Activated T-cell treated with anti-CD3 and anti-CD28 coated beads for 1 hour (primary cell): ENCODE measurements at regions not wholly inside any gene's neighbourhood (a gene's known extent, or its start where the extent isn't known, plus 50 kb on each side); places are given as distances from the start of the nearest gene placed in this dataset.

Experiments
- DNase-seq: peaks from one replicate; pipeline ENCODE4 v3.0.0-alpha.2; 2020; ENCODE audit warnings: low read depth

DNA sequence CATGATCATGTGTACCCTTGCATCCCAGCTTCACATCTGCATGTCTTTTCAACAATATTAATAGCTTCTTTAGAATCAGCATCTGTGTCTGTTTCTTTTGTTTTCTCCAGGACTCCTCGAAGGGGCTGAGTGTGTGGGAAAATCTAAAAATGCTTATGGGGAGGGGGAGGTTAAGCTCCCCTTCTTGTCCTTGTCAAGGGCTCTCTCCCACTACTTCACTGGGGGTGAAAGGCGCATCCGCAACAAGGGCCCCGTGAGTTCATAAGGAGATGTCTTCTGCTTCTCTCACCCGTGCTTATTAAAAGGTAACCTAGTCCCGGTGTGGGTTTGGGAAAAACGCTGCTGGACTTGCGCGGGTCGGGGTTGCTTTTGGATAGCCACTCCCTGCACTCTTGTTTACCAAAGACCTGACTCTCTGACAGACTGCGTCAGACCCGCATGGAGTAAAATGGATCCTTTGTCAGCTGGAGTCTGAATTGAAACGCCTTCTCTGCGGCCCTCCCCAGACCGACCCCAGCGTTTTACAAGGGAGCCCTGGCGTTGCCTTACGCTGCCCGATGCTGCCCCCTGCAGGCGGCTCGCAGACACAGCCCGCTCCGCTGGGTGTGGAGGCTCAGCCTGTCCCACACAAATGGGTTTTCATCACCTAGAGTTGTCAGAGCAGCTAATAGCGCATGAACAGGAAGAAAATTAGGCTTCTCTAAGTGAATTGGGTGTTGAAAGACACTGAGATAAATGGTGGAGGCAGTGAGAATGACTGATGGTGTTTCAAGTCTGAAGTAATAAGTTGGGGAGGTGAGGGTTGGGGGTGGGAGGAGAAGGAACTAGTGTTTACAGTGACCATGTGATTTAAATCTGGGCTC is 53.8 kb downstream of the IER5 start:
- DNase-seq, result peak; percentile 85

- DNase-seq, result no peak
Measured at GRCh38 chr1:181143102-181143859, 54.8 kb downstream of the IER5 start.

GRCh38 chr1:181144238-181144637 is 55.7 kb downstream of the IER5 start:
- no peak for DNase-seq

DNA sequence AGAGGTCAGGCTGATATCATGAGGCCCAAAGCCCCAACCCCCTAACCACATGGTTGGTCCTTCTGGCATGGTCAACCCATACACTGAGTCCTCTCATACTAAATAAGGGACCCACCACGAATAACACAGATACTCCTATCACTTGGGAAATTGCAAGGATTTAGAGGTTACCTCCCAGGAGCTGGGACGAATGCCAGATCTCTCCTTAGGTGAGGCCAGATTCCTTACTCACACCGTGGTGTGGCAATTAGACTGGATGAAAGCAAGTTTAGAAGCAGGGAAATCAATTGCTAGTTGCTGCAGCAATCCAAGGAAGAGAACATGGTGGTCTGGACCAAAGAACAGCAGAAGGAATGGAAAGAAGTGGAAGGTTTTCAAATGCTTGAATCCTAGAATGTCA is 60.1 kb downstream of the IER5 start:
- DNase-seq, result no peak

DNA sequence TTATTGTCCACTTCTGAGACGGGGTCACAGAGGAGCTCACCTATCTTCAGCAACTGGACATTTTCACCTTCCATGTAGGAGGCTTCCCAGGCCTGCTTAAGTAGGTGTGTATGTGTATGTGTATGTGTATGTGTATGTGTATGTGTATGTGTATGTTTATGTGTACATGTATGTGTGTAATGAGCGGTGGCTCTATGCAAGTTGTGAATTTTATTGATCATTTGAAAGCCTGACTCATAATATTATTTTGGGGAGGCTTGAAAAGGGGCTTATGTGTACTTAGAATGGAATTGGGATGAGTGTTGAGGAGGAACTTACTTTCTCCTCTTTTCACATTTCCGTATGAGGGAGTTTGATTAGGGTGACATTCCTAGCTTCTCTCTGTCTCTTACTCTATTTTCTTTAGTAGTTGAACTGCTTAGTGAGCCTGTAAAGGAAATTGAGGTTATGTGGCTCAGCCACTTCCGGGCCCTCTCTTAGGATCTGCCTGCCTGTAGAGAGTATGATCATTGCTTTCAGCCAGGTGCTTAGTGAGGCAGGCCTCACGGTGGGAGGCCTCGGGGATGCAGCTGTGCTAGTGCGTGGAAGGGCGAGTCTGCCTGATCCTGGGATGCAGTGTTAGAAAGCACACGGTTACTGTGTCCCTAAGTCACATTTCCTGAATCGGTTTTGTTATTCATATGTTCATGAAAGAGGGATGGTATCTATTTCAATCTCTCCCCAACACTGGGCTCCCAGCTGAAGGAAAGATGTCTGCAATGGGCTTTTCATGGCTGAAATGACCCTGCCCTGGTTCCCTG is 61.0 kb downstream of the IER5 start:
- peak; percentile 45 for DNase-seq

DNA sequence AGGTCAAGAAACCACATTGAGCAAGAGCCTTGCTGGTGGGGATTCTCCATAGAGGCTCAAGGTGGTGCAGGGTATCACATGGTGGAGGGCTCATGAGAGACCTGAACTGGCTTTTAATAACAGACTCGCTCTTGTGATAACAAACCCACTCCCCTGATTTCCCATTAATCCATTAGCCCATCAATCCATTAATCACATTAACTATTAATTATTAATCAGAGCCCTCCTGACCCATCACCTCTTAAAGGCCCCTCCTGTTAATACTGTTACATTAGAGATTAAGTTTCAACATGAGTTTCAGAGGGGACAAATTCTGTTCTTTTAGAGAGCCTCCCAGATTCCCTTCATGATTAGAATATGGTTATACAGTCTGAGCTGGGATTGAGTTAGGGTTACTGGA is 61.8 kb downstream of the IER5 start:
- no peak for DNase-seq

DNA sequence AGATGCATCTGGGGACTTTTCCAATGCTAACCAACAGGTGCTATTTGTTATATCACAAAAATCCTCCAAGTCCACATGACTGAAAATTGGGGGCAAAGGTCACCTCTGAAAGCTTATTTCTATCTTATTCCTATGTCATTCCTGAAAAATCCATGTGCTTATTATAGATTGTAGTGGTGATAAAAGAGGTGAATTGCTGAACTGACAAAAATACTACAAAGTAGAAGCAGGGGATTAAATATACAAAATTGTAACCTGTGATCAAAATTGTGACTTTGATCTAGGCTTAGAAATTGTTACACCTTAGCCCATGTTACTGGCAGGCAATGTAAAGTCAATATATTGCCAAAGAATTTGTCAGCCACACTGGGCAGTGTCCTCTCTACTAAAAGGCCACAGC is 62.3 kb downstream of the IER5 start:
- no peak for DNase-seq

- DNase-seq, result no peak
Measured at GRCh38 chr1:181151378-181152326, 63.2 kb downstream of the IER5 start.

DNA sequence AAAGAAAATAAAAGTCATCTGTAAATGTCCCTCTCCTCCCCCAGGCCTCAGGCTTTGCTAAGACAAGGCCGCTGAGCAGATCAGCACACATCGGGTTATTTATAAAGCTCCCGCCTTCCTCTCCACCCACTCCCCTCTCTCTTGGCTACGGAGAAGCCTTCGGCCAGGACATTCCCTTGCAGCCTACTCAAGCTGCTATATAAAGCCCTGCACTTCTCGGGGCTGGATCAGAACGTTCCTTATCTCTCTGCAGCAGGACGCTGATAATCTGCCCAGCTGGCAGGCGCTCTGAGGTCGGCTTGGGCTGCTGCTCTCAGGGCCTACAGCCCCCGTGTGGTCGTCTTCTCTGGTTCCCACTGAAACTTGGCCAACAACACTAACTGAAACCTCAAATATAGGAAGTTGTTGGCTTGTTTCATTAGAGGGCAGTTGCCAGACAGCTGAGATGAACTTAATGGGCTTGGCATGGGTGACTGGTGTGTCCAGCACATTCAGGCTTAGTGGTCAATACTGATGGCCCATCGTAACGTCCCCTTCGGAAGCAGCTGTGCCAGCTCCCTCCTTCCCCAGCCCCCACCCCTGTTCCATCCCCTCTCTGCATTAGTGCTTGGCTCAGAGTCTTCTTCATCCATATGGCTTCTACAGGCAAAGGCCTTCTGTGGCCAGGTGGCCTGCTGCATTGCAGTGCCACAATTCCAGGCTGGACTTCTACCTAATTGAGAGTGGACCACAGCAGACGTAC is 64.6 kb downstream of the IER5 start:
- DNase-seq, result no peak

DNA sequence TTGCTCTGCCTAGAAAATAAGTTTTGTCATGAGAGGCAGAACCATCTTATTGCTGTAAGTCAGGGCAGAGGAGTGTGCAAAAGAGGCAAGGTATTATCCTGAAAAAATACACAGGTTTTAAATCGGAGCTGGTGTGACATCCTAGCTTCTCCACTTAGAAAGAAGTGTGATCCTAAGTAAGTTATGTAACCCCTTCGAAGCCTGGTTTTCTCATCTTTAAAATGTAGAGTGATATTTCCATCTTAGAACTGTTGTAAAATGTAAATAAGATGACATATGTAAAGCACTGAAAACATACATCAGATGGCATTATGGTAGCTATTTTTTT is 65.1 kb downstream of the IER5 start:
- no peak for DNase-seq

DNA sequence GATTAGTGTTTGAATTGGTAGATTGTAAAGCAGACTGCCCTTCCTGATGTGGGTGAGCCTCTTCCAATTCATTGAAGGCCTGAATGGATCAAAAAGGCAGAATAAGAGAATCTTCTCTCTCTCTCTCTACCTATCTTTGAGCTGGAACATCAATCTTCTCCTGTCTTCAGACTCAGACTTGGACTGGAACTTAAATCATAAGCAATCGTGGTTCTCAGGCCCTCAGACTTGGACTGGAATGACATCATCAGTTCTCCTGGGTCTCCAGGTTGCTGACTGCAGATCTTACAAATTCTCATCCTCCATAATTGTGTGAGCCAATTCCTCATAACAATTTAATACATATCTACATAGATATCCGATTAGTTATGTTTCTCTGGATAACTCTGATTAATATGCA is 66.8 kb downstream of the IER5 start:
- no peak for DNase-seq

GRCh38 chr1:181159451-181160140 is 71.1 kb downstream of the IER5 start:
- DNase-seq, result no peak

- DNase-seq, result no peak
Measured at GRCh38 chr1:181160322-181160721, 71.8 kb downstream of the IER5 start.

- DNase-seq, result no peak
Measured at GRCh38 chr1:181160998-181161870, 72.7 kb downstream of the IER5 start.

GRCh38 chr1:181163662-181164061 is 75.2 kb downstream of the IER5 start:
- DNase-seq, result no peak

GRCh38 chr1:181166377-181167196 is 78.1 kb downstream of the IER5 start:
- peak; percentile 58 for DNase-seq

- DNase-seq, result no peak
Measured at GRCh38 chr1:181169281-181169865, 80.9 kb downstream of the IER5 start.

- no peak for DNase-seq
Measured at GRCh38 chr1:181170194-181170593, 81.7 kb downstream of the IER5 start.
